ENCODE measurements at regions not wholly inside any gene's neighbourhood (a gene's known extent, or its start where the extent isn't known, plus 50 kb on each side); places are given as distances from the start of the nearest gene placed in this dataset.
"Not testable (repeated sequence)": the region's sequence is repeated elsewhere in the genome, so short reads cannot be mapped to it uniquely, and the experiment has no call there.

DNA sequence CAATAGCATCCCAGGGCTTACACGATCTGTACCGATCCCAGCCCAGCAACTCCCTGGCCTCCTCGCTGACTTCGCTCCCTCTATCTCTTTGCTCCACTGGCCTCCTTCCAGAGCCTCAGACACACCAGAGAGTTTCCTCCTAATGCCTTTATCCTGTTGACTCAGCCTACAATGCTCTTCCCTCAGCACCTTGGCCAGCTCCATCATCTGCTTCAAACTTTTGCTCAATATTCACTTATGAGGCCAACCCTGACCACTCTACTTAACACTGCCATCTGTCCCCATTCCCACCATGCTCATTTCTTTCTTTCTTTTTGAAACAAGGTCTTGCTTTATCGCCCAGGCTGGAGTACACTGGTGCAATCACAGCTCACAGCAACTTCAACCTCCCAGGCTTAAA, 180.9 kb downstream of the CEP170 start:
- not testable (repeated sequence) for DNase-seq

DNA sequence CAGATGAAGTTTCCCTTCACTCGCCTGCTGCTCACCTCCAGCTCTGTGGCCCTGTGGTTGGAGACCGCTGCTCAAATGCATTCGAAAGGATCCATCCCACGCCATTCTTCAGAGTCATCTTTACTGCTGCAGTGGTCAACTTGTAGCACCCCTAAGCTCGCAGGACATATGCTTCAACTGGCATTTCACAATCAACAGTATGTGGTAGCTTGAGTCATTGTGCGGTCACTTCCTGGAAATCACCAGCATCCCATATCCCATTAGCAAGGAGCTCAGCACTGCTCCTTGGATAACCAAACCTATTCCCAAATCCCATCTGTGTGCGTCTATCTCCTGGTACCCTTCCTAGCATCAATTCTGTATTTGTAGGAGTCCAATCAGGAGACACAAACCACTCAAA, 188.0 kb downstream of the CEP170 start:
- not testable (repeated sequence) for DNase-seq

DNA sequence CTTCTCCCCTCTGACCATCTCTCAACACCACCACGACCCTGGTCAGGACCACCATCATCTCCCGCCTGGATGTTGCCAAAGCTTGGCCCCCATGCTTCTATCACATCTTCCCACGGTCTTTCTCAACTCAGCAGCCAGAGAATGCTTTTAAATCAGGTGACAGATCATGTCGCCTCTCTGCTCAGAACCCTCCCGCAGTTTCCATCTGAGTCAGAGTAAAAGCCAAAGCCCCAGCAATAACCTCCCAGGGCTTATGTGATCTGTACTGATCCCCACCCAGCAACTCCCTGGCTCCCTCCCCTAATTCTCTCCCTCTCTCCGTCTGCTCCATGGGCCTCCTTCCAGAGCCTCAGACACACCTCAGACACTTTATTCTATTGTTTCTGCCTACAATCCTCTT, 193.1 kb downstream of the CEP170 start:
- not testable (repeated sequence) for DNase-seq

DNA sequence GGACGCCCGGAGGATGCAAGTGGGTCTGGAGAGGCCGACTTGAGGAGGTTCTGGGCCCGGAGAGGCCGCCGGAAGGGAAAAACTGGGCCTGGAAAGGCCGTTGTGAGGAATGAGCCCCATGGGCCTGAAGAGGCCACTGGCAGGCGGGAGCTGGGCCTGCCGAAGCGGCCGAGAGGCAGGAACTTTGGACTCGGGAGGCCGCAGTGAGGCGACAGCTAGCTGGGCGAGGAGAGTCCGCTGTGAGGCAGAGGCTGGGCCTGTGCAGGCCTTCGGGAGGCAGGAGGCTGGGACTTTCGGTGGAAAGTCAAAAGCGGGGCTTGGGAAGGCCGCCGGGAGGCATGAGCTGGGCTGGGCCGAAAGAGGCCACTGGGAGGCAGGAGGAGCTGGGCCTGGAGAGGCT, 199.6 kb downstream of the CEP170 start:
- DNase-seq: not testable (repeated sequence)

DNA sequence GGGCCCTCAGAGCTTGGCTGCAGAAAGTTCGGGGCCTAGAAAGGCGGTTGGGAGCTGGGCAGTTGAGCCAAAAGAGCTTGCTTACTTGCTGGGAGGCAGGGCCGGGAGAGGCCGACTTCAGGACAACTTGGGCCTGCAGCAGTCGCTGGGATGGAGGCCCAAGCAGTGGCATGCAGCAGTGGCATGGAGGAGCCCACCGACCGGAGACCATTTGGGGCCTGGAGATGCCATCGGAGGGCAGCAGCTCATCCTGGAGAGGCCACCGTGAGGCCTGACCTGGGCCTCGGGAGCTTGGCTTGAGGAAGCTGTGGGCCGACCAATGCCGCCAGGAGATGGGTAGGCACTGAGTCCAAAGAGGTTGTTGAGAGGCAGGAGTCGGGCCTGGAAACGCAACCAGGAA, 200.0 kb downstream of the CEP170 start:
- not testable (repeated sequence) for DNase-seq

DNA sequence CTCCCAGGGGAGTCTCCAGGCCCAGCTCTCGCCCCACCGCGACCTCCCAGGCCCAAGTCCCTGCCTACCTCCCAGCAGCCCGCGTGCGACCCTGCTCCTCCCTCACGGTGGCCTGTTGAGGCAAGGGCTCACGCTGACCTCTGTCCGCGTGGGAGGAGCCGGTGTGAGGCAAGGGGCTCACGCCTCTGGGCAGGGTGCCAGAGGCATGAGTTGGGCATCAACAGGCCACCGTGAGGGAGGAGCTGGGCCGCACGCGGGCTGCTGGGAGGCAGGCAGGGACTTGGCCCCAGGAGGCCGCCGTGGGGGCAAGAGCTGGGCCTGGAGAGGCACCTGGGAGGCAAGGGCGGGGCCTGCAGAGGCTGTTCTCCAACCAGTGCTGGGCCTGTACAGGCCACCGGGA, 200.4 kb downstream of the CEP170 start:
- DNase-seq: not testable (repeated sequence)

DNA sequence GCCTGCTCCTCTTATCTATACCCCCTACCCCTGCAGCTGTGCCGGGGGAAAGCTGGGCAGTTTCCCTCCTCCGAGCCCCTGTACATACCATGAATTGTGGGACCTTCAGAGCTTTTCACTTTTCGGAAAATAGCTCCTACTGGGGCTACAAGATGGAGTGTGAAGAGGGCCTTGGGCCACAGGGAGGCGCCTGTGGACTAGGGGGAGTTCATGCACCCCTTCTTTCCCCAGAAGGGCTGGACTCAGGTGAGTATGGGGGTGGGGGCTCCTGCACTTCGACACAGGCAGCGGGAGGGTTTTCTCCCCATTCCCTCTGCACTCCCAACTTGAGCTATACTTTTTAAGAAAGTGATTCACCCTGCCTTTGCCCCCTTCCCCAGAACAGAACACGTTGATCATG, 202.0 kb downstream of the CEP170 start:
- not testable (repeated sequence) for DNase-seq

DNA sequence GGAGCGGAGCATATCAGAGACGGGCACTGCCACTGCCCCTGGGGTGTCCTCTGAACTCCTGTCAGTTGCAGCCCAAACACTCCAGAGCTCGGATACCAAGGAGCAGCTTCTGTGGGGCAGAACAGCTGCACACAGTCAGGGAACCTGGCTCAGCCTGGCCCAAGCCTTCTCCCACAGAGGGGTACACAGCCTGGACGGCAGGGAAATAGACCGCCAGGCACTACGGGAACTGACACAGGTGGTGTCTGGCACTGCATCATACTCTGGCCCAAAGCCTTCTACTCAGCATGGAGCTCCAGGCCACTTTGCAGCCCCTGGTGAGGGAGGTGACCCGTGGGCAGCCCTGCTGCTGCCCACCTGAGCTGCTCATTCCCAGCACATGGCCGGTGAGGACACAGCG, 204.5 kb downstream of the CEP170 start:
- not testable (repeated sequence) for DNase-seq

DNA sequence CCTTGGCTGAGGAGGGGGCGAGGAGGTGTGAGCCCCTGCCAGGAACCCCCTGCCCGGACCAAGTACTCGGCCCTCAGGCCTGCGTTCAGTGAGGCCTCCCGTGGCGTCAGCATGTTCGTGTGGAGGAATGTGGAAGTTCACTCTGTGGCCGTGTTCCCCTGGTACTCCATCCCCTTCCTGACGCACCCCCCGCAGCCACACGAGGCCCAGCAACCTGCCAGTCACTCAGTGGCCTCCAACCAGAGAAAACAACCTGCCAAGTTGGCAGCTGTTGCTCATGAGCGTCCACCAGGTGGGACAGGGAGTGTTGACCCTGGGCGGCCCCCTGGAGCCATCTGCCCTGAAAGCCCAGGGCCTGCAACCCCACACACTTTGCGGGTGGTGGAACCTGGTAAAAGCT, 205.4 kb downstream of the CEP170 start:
- not testable (repeated sequence) for DNase-seq

DNA sequence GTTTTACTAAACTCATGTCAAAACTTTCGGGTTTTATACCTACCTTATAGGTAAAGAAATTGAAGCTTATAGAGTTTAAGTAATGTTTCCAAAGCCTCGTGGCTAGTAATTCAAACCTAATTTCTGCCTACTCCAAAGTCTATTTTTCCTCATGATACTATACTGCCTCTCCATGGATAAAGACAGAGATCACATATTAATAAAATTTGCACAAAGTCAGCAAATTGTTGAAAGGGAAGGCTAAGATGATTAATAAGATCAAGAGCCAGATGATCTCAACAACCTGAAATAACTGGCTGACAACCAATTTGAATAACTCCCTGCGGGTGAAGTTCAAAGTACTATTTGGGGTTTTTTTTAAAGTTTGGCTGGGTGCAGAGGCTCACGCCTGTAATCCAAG, 233.7 kb downstream of the CEP170 start:
- DNase-seq: not testable (repeated sequence)

DNA sequence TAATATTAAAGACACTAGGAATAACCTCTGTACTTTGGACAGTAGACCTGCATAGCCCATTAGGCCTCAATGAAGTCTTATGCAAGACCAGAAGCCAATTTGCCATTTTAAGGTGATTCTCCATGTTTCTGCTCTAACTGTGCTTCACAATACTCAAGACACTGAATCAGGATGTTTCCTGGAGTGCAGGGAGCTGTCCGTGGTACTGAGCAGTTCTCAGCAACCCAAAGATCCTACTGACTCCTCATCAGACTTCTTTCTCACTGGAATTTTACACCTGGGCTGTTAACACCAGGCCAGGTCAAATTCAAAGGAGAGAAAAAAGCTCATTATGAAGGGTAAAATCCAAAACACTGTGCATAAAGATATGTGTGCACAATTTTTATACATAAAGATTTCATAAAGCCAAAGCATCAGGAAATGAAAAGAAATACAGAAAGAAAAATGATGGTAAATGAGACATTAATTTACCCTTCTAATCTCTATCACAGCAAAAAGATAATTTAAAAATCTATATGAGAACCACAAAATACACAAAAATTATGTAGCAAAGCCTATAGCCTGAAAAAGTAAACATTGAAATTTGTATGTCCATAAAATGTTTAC, 235.9 kb downstream of the CEP170 start:
- DNase-seq: not testable (repeated sequence)

DNA sequence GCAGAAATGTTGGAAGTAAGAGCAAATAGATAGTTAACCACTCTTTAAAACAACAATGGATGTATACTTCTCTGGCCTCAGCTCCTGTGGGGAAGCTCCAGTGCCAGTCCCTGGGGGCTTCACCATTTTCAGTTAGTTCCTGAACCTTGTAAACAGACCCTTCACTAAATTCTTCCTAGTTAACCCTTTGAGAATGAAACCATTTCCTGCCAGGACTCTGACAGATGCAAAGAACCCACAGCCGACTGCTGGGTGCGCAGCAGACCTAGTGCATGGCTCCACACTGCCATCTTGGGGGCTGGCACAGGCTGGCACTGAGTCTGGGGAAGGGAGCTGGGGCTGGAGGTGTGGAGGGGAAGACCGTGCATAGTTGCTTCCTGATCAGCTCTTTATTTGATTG, 244.4 kb downstream of the CEP170 start:
- not testable (repeated sequence) for DNase-seq

DNA sequence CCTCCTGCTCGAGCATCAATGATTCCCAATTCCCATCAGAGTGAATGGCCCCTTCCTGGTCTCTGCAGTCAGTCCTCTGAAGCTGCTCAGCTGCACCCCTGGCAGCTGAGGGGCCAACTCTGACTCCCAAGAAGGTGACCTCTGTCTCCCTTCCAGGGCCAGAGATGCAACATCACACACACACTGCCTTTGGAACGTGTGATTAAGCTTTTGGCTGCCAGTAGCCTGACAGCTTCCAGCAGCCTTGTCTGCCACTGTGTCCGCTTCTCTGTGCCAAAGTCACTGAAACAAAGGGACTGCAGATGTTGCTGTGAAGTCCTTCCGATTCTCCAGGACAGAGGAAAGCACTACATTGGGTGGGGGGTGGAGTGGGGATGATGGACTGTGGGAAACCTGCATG, 254.1 kb downstream of the CEP170 start:
- not testable (repeated sequence) for DNase-seq

DNA sequence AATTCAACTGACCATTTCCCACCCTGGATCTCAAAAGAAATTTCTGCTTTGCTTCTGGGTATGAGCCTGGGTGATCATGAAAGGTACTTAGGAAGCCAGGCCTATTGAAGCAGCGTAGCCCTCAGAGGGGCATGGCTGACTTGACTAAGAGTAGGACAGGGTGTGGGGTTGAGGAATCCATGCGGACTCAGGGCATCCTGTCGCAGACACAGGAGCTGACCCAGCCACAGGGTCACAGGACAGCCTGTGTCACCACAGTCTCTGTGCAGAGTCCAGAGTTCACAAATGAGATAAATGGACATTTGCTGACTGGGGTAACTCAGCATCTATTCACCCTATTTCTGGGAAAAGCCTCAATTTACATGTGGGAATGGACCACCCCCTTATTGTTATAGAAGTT, 262.3 kb downstream of the CEP170 start:
- DNase-seq: not testable (repeated sequence)

DNA sequence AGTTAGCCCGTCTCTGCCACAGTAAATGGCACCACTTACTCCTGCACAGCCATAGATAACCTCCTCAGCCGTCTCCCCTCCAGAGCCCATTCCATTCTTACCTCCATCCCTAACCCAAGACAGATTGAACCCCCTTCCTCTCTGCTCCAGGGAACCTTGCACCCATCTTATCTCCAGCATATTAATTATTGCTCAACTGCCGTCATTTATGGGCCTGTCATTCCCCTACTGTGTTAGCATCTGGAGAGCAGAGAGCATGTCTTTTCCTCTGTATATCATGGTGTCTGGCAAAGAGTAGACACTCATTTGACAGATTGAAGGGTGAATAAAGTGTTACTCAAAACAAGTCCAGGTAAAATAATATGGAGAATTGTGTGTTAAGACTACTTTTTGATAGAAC, 270.0 kb downstream of the CEP170 start:
- DNase-seq: not testable (repeated sequence)

DNA sequence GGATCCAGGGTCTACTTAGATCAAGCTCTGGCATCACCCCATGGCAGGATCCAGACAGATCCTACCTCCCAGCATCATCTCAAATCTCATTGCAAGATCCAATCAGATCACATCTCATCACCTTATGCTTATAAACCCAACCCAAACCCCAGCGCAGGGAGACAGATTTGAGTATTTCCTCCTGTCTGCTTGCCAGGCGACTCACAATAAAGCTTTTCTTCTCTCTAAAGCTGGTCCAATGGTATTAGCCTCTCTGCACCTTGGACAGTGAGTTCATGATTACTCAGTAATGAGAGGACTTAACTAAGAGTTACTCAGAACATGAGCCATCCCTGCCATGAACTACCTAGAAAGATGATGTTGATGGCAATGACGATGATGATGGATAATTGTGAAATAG, 281.7 kb downstream of the CEP170 start:
- DNase-seq: not testable (repeated sequence)

DNA sequence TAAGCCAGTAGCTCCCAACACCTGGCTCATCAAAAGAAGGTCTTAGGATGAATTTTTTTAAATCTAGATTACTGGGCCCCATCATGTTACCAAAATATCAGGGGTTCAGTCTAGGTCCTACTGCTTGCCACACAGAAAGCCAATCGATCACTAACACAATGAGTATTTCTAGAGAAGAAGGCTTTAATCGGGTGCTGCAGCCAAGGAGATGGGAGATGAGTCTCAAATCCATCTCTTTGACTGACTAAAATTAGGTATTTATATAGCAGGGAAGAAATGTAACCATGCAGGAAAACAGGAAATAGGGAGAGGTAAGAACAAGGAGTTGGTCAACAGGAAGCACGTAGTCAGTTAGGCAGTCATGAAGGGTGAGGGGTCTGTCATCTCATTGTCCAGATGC, 288.2 kb downstream of the CEP170 start:
- DNase-seq: no peak

DNA sequence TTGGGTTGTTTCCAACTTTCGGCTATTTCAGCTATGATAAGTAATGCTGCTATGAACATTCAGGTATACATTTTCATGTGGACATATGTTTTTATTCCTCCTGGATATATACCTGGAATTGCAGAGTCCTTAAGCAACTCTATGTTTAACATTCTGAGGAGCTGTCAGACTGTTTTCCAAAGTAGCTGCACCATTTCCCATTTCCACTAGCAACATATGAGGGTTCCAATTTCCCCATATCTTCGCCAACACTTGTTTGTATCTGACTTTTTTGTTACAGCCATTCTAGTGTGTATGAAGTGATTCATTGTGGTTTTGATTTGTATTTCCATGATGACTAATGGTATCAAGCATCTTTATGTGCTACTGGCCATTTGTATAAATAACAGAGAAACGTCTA, 295.7 kb downstream of the CEP170 start:
- not testable (repeated sequence) for DNase-seq

DNA sequence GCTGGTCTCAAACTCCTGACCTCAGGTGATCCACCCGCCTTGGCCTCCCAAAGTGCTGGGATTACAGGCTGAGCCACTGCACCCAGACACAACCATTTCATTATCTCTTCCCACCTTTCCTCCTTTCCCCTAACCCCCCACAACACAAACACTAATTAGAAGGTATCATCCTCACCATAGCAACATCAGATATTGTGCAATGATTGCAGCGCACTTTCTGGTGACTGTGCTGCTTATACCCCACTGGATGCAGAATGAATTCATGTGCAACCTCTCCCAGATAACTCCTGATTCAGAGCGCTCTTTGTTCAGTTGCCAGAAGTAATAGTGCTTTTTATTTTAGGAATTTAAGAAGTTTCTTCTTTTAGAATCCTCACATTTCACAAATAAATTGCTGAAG, 300.1 kb downstream of the CEP170 start:
- not testable (repeated sequence) for DNase-seq

DNA sequence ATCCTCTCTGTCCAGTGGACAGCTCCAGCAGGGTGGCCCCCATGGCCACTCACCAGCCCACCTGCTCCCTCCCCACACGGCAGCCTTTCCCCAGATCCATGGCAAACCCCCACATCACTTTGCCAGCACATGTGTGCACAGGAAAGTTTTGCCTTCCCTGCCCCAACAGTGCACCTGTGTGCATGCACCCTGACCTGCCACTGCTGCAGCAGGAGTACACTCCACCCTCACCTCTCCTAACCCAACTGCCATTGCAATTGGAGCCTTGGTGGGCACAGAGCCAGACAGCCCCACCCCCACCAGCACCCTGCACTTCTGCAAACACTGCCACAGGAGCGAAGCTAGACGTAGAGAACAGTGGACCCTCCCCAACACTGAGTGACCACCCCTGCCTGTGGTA, 308.9 kb downstream of the CEP170 start:
- DNase-seq: no peak

DNA sequence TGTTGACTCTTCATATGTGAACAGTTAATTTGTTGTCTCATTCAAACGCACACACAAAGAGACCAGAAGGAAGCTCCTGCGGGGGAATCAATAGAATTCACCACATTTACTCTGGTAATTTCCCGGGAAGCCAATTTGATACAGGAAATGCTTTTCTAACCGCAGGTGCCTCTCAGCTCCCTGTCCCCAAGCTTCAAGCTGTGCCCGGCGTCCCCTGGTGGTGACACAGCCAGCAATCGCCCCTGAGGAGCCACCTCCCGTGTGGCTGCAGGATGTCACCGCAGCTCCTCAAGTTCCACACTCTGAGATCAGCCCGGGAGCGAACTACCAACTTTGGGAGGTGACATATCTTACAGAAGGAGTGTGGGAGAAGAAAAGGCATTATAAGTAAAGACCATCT, 318.4 kb downstream of the CEP170 start:
- DNase-seq: not testable (repeated sequence)

DNA sequence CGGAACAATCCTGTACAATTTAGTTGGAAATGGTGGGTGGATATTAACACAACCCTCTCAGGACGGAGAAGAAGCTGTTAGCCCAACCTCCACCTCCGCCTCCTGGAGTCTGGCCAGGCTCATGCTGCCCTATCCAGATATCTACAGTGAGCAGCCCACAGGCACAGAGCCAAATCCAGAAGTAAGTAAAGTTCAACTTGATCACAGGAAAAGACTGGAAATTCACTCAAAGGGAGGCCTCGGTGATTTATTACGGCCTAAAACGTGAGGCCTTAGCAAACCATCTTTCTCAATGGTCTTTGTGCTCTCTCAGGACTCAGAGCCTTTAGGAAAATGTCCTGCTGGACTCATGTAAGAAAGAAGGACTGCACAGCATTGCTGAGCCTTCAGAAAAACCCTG, 330.4 kb downstream of the CEP170 start:
- DNase-seq: not testable (repeated sequence)

DNA sequence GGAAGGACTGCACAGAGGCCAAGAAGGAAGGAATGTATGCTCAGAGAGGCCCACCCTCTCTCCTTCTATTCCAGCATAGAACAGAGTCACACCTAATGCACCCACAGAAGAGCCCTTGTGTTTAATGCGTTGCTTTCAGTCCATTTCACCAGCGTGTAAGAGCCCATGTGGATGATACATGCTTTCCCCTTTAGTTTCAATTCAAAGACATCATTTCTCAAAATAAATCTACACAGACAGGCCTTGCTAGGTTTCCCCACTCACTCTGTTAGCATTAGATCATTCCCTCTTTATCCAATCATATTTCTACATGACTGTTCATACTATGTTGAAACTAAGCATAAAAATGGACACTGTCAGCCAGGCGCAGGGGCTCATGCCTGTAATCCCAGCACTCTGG, 331.5 kb downstream of the CEP170 start:
- DNase-seq: not testable (repeated sequence)

DNA sequence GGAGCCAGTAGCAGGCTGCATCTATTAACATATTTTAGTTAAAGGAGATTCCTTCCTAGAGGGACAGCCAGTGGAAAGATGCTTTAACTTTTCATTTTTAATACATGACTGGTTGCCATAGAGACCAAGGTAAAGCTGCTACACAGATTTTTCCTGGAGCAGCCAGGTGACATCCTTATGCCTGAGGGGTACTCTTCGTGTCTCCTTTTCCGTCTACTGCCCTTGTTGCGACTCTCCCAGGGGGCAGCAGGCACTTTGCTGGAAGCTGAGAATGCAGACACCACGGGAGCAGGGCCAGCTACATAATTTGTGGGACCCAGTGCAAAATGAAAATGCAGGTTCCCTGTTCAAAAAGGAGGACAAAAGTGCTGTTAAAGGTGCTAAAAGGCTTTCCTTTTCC, 340.4 kb downstream of the CEP170 start:
- not testable (repeated sequence) for DNase-seq

DNA sequence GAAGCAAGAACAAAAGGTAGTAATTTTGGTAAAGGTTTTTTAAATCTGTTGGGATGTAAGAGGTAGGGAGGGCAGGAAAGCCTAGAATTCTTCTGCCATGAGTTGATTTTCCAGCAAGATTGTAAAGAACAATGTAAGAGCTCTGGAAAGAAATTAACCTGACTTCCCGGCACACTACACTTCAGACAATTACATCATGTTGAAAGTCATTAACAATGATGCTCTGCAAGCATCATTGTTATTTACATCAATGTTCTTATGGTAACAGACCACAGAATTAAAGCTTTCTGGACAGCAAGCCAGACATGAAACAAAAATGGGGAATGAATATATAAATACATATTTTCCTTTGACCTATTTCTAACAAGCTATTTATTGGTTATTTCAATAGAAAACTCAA, 342.2 kb downstream of the CEP170 start:
- not testable (repeated sequence) for DNase-seq

All from dermis blood vessel endothelial cell (primary cell).